ENCODE measurements at regions not wholly inside any gene's neighbourhood (a gene's known extent, or its start where the extent isn't known, plus 50 kb on each side); places are given as distances from the start of the nearest gene placed in this dataset.

DNA sequence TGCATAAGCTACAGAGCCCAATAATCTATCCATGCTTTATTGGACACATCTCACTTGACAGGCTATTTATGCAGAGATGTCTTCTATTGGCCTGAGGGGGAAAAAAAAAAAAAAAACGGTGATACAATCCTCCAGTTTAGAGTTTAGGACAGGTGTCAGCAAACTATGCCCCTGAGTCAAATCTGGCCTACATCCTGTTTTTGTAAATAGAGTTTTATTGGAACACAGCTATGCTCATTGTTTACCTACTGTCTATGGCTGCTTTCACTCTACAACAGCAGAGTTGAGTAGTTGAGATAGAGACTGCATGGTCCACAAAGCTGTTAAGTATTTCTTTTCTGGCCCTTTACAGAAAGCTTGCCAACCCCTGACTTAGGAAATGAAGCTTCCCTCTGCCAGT, 403.1 kb downstream of the C12orf75 start:
- no peaks in the 10 kb centered on the region for H3K36me3 Mint-ChIP-seq (ENCODE audit: insufficient read depth)
- DNase-seq (no peak), ATAC-seq (no peak)
- no peaks in the 10 kb centered on the region for H3K9me3 Mint-ChIP-seq
- no peaks in the 10 kb centered on the region for H3K4me1 Mint-ChIP-seq (ENCODE audit: low read depth)
- no peaks in the 10 kb centered on the region for H3K27me3 Mint-ChIP-seq (ENCODE audit: low read depth)
- H3K4me3 Mint-ChIP-seq, result no peak overlapping the region

DNA sequence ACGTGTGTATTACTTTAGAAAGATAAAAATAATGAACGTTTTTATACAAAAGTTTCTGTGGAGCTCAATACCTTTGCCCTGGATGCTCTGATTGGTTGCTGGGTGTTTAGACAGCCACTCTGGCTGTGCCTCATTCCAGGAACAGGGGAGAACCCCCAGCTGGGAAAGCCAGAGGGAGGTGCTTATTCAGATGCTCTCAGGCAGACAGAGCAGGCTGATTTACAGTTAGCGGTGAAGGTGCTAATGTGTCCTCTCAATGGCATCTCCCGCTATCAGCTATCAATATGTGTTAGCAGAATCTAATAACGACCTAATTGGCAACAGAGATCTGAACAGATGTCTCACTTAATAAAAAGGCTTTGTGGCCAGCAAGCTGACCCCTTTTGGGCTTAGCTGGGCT, 402.3 kb downstream of the NUAK1 start:
- no peak for ATAC-seq
- no peaks in the 10 kb centered on the region for H3K4me1 Mint-ChIP-seq (ENCODE audit: low read depth)
- H3K9me3 Mint-ChIP-seq, result no peaks in the 10 kb centered on the region
- H3K36me3 Mint-ChIP-seq (ENCODE audit: insufficient read depth), result no peaks in the 10 kb centered on the region
- H3K27me3 Mint-ChIP-seq (ENCODE audit: low read depth), result no peaks in the 10 kb centered on the region
- no peak overlapping the region for H3K4me3 Mint-ChIP-seq
- DNase-seq, result no peak

DNA sequence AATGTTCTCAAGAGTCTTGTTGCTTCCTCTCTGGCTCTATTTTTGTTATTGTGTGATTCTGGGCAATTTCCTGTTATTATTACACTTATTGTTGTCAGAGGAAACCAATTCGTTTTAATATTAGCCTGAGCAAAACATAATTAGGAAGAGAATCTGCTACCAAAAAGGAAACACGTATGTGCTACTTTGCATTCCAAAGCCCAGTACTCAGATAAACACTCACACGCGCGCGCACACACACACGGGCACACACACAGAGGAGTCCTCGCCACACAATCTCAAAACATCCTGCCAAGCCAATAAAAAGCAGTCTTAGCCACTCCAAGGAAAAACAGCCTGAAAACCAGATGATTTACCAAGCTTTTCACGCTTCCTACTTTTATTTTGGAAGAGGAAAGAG, 400.7 kb downstream of the NUAK1 start:
- Mint-ChIP-seq H3K27me3 (ENCODE audit: low read depth) (peaks cover 4% of the 10 kb centered on the region), H3K4me1 (ENCODE audit: low read depth) (no peaks in the 10 kb centered on the region), H3K36me3 (ENCODE audit: insufficient read depth) (no peaks in the 10 kb centered on the region), H3K4me3 (no peak overlapping the region), H3K9me3 (no peaks in the 10 kb centered on the region)
- ATAC-seq (no peak), DNase-seq (no peak)

DNA sequence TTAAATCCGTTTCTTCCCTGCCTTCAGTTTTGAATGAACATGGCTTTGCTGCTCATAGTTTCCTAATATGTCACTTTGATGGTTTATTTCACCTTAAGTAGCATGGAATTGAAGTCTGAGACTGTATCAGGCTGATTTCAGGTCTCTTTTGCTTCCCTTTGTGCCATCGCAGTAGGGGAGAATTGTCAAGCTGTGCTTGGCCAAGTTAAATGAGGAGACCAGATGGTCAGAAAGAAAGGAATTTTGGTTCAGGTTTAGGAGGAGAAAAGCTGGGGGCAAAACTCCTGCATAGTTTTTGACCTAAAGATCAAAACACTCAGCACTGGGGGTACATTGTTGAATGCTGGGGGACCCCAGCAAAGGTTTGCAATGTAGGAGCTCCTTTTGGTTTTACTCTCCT, 398.4 kb downstream of the NUAK1 start:
- ATAC-seq, result no peak
- no peak overlapping the region for H3K4me3 Mint-ChIP-seq
- no peak for DNase-seq
- no peaks in the 10 kb centered on the region for H3K4me1 Mint-ChIP-seq (ENCODE audit: low read depth)
- H3K9me3 Mint-ChIP-seq, result no peaks in the 10 kb centered on the region
- peaks cover 4% of the 10 kb centered on the region for H3K27me3 Mint-ChIP-seq (ENCODE audit: low read depth)
- H3K36me3 Mint-ChIP-seq (ENCODE audit: insufficient read depth), result no peaks in the 10 kb centered on the region

DNA sequence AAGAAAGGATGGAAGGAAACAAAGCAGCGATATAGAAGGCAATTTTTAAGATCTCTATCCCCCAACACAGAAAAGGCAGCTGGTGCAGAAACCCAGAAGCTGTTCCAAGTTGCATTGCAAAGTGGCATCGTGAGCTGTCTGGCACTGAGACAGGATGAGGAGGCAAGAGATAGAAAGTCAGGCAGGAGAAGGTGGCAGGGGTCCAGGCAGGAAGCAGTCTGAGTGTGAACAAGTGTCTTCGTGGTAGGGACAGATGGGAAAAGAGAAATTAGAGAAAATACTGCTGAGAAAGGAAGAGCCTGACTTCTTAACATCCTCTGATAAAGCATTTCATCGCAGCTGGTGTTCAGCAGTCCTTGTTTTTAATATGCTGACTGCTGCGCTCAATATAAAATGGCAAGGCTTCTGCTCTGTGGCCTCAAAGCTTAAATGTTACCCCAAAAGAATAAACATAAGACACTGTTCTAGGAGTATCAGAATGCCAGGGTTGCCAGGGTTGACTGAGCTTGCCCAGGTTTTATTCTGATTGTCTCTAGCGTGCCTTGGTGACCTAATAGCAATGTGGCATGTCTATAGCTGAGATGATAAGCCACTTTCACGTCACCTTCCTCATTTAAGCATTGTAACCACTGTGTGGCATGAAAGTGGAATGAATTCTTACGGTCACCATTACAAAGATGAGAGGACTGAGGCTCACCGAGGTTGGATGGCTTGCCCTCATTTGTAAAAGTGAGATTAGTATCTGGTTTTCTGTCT, 397.6 kb downstream of the NUAK1 start:
- H3K27me3 Mint-ChIP-seq (ENCODE audit: low read depth), result peaks cover 4% of the 10 kb centered on the region
- no peak overlapping the region for H3K4me3 Mint-ChIP-seq
- ATAC-seq (no peak), DNase-seq (no peak)
- no peaks in the 10 kb centered on the region for H3K36me3 Mint-ChIP-seq (ENCODE audit: insufficient read depth)
- H3K9me3 Mint-ChIP-seq, result no peaks in the 10 kb centered on the region
- no peaks in the 10 kb centered on the region for H3K4me1 Mint-ChIP-seq (ENCODE audit: low read depth)

DNA sequence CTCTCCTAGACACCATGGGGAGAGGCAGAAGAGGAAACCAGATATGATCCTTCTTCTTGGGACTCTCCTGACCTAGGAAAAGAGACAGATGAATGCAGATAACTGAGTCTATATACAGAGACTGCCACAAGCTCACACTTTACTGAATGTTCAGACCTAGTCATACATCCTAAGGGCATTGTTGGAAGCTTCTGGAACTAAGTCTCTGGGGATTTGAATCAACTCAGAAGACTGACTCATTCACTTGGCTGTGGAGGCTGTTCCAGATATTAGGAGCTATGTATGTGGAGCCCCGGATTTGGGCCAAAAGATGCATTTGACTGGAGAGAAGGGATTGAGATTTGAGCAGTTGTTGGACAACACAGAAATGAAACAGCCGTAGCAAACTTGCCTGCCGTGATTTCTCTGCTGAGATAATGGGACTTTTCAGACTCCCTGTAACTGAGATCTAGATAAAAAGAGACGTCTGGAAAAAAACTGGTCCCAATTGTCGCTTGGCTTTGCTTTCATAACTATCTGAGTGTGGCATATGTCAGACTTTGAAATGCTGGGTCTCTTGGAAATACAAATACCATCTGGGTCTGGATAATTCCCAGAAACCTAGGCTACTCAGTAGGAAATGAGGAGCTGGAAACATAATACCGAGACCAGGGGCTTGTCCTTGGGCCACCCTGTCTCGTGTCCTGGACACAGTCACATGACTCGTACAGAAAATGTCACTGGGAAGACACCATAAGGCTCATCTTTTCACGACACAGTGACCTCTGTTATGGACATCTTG, 396.8 kb downstream of the NUAK1 start:
- no peaks in the 10 kb centered on the region for H3K36me3 Mint-ChIP-seq (ENCODE audit: insufficient read depth)
- H3K4me3 Mint-ChIP-seq, result no peak overlapping the region
- peaks cover 4% of the 10 kb centered on the region for H3K27me3 Mint-ChIP-seq (ENCODE audit: low read depth)
- no peaks in the 10 kb centered on the region for H3K4me1 Mint-ChIP-seq (ENCODE audit: low read depth)
- no peaks in the 10 kb centered on the region for H3K9me3 Mint-ChIP-seq
- DNase-seq, result no peak
- ATAC-seq, result no peak

DNA sequence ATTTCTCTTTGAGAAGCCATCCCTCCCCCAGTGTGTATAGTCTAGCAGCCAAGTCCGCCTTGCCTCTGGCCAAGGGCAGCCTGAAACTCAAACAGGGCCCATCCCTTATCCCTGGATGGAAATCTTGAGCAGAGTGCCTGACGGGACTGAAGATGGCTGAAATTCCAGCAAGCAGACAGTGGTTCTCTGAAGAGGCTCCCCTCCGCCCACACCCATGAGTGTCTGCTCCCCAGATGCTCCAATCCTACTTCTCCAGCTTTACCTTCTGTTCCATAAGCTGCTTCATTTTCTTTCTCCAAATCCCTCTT, 396.2 kb downstream of the NUAK1 start:
- ATAC-seq (no peak), DNase-seq (no peak)
- H3K4me3 Mint-ChIP-seq, result no peak overlapping the region
- no peaks in the 10 kb centered on the region for H3K9me3 Mint-ChIP-seq
- H3K36me3 Mint-ChIP-seq (ENCODE audit: insufficient read depth), result no peaks in the 10 kb centered on the region
- H3K27me3 Mint-ChIP-seq (ENCODE audit: low read depth), result peaks cover 4% of the 10 kb centered on the region
- H3K4me1 Mint-ChIP-seq (ENCODE audit: low read depth), result no peaks in the 10 kb centered on the region

DNA sequence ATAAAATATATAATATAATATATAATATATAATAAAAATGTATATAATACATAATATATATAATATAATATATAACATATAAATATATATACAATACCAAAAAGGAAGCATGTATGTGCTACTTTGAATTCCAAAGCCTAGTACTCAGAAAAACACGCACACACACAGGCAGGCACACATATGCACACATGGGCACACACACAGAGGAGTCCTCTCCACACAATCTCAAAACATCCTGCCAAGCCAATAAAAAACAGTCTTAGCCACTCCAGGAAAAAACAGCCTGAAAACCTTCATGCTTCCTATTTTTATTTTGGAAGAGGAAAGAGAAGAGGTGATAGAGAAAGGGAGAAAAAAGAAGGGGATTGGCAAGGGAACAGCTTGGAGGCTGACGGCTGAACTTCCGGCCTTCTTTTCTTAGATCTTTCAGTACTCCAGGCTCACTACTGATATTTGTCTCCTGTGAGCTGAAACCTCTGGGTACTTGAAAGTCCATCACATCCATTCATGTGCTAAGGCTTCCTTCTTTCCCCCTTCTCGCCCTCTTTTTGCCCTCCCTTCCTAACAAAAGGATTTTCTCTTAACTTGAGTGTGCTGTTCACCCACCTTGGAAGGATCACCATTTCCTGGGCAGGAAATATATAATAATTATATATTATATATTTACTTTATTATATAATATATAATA, 394.2 kb downstream of the NUAK1 start:
- Mint-ChIP-seq H3K36me3 (ENCODE audit: insufficient read depth) (no peaks in the 10 kb centered on the region), H3K9me3 (no peaks in the 10 kb centered on the region), H3K4me3 (no peak overlapping the region), H3K27me3 (ENCODE audit: low read depth) (peaks cover 4% of the 10 kb centered on the region), H3K4me1 (ENCODE audit: low read depth) (no peaks in the 10 kb centered on the region)
- ATAC-seq (no peak), DNase-seq (no peak)

DNA sequence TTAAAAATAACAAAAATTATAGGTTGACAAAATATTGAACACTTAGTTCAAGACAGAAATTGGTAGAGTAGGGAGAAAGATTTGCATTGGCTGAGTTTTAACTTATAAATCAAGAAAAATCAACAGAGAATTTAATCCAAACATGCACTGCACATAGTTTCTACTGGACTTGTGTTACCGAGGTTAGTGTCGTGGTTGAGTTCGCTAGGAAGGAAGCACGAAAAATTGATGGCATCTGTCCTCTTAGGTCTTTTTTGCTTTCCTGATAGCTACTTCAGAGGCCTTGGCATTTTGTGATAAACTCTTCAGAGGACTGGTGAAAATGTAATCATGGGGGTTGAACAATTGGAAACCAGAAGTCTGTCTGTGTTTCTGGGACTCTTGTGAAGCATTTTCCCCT, 392.9 kb downstream of the NUAK1 start:
- no peak overlapping the region for H3K4me3 Mint-ChIP-seq
- no peaks in the 10 kb centered on the region for H3K36me3 Mint-ChIP-seq (ENCODE audit: insufficient read depth)
- no peak for ATAC-seq

DNA sequence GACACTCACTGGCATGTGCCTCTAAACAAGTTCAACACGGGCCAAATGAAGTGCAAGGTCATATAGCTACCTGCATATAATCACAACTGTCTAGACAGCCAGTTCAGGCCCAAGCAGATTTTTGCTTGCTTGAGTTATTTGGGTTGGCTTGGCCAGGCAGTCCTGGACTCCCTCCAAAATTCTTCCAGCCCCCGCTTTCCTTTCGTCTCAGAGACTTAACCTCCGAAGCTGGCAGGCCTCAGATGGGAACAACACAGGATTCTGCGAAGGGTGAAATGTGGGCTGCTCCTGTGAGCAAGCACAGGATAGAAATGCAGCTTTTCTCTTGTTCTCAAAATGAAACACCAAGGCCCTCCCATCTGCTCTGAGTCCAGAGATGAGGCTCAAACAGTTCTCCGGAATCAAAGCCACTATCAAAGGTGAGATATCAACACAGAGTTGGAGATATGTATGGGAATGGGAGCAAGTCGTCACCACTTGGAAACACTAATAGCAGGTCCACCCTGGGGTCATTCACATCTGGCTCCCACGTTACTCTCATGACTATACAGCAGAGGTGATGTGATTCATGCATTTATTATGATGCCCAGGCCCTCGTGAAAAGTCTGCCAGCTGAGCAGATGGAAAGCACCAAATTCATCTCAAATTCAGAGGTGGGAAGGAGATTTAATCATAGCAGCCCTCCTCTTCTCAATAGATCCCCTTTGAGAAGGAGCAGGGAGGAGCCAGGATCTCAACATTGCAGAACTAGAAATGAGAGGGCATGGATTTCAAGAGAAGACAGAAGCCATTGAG, 389.8 kb downstream of the NUAK1 start:
- no peaks in the 10 kb centered on the region for H3K4me1 Mint-ChIP-seq (ENCODE audit: low read depth)
- H3K4me3 Mint-ChIP-seq, result no peak overlapping the region
- ATAC-seq (no peak), DNase-seq (no peak)
- no peaks in the 10 kb centered on the region for H3K27me3 Mint-ChIP-seq (ENCODE audit: low read depth)
- no peaks in the 10 kb centered on the region for H3K9me3 Mint-ChIP-seq
- H3K36me3 Mint-ChIP-seq (ENCODE audit: insufficient read depth), result no peaks in the 10 kb centered on the region

More for the DNA sequence above, 392.9 kb downstream of the NUAK1 start:
- DNase-seq, result no peak
- no peaks in the 10 kb centered on the region for H3K9me3 Mint-ChIP-seq
- peaks cover 4% of the 10 kb centered on the region for H3K27me3 Mint-ChIP-seq (ENCODE audit: low read depth)
- H3K4me1 Mint-ChIP-seq (ENCODE audit: low read depth), result no peaks in the 10 kb centered on the region

DNA sequence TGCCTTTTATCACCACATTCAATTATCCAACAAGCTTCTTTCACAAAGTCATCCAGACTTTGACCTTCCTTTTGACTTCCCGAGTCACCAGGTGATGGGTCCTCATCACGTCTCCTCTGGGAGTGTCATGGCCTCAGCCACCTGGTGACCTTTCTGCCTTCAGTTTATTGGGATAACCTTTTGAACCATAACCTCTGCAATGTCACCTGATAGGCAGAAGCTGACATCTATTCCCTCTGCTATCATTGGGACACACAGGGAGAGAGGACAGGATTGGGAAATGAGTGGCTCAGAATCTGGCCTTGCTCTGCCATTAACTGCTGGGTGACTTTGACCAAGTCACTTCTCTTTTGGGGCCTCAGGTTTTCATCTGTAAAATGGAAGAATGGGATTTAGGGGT, 388.7 kb downstream of the NUAK1 start:
- H3K4me3 Mint-ChIP-seq, result no peak overlapping the region
- ATAC-seq (no peak), DNase-seq (no peak)
- H3K9me3 Mint-ChIP-seq, result no peaks in the 10 kb centered on the region
- no peaks in the 10 kb centered on the region for H3K36me3 Mint-ChIP-seq (ENCODE audit: insufficient read depth)
- no peaks in the 10 kb centered on the region for H3K27me3 Mint-ChIP-seq (ENCODE audit: low read depth)
- H3K4me1 Mint-ChIP-seq (ENCODE audit: low read depth), result no peaks in the 10 kb centered on the region

DNA sequence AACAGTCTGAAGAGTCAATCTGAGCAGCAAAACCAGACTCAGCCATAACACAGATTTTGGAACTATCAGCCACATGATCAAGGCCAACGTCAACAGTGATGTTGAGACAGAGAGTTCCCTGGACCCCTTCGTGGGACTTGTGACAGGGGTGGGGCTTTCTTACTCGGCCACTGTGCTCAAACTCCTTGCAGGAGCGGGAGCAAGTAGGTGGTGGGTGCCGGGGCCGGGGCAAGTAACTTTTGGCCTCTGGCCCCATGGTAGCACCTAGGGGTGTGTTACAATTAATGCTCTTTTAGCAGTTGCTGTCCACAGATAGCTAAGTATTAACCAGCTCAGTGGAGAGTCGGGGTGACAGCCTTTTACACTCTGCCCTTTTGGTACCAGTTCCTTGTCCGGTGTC, 384.4 kb downstream of the NUAK1 start:
- Mint-ChIP-seq H3K36me3 (ENCODE audit: insufficient read depth) (no peaks in the 10 kb centered on the region), H3K4me3 (no peak overlapping the region), H3K27me3 (ENCODE audit: low read depth) (no peaks in the 10 kb centered on the region), H3K4me1 (ENCODE audit: low read depth) (no peaks in the 10 kb centered on the region), H3K9me3 (no peaks in the 10 kb centered on the region)
- ATAC-seq, result no peak
- no peak for DNase-seq

DNA sequence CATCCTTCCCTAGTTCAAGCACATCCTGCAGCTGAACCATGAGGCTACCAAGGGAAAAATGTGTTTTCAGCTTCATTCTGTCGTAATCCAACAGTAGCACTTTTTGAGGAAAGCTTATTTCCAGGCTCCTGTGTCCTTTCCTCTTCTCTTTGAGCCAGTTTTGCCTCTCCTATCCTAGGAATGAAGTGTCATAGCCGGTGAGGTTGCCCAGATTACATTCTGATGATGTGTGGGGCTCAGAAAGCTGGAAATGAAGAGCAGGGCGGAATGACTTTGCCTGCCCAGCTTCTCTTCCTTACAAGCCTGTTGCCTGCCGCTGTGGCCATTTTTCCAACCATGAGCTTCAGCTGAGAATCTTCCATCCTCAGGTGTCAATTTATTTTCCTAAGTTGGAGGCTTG, 381.8 kb downstream of the NUAK1 start:
- Mint-ChIP-seq H3K4me3 (no peak overlapping the region), H3K36me3 (ENCODE audit: insufficient read depth) (no peaks in the 10 kb centered on the region), H3K27me3 (ENCODE audit: low read depth) (no peaks in the 10 kb centered on the region), H3K9me3 (no peaks in the 10 kb centered on the region), H3K4me1 (ENCODE audit: low read depth) (no peaks in the 10 kb centered on the region)
- DNase-seq (no peak), ATAC-seq (no peak)

DNA sequence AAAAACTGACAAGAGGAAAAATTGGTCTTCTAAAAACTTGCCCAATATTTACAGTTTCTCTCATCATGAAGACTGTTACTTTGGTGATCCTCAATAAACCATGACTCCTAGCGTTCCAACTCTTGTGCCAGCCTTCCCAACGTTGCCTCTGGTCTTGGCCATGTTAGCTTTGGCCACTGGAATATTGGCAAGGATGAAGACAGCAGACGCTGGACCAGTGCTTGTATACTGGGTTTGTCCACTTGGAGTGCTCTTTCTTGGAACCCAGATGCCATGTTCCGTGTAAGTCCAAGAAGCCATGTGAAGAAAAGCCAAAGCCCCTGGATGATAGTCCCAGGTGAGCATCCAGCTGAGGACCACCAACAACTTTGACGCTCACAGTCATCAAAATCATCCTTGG, 379.6 kb downstream of the NUAK1 start:
- Mint-ChIP-seq H3K4me1 (ENCODE audit: low read depth) (no peaks in the 10 kb centered on the region), H3K9me3 (no peaks in the 10 kb centered on the region), H3K36me3 (ENCODE audit: insufficient read depth) (no peaks in the 10 kb centered on the region), H3K27me3 (ENCODE audit: low read depth) (peaks cover 3% of the 10 kb centered on the region), H3K4me3 (no peak overlapping the region)
- ATAC-seq (no peak), DNase-seq (no peak)

Data from activated T-cell treated with anti-CD3 and anti-CD28 coated beads, Interleukin-2, amount 50 U/mL, for 4 hours (primary cell).